ENCODE measurements at regions not wholly inside any gene's neighbourhood (a gene's known extent, or its start where the extent isn't known, plus 50 kb on each side); places are given as distances from the start of the nearest gene placed in this dataset.

DNA sequence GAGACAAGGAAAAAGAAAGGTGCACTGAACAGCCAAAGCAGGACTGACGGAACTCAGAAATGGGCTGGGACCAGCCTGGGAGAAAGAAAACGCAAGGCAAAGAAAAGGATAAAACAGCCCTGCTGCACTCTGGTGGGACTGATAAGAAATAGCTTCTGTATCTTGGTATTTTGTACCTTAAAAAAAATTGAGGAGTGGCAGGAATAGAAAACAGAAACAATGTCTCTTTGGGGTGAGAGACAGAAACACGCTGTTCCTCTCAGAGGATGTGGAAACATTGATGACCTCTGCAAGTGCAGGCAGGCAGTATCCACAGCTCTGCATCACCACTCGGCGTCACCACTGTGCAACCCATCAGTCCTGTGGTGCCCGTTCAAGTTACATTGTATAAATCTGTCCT lies 152.5 kb upstream of the SPRY1 start:
- no peaks in the 10 kb centered on the region for H3K9me3 ChIP-seq (ENCODE audit: insufficient read depth, low read length, severe bottlenecking)
- DNase-seq (no peak), ATAC-seq (ENCODE audit: insufficient read depth, low read depth) (no peak)
- no peak for TF ChIP-seq EZH2 (IDR thresholded peaks at IDR 0.05; ENCODE audit: borderline replicate concordance, low read depth, low read length, severe bottlenecking)
- TF ChIP-seq, protein P1, sequence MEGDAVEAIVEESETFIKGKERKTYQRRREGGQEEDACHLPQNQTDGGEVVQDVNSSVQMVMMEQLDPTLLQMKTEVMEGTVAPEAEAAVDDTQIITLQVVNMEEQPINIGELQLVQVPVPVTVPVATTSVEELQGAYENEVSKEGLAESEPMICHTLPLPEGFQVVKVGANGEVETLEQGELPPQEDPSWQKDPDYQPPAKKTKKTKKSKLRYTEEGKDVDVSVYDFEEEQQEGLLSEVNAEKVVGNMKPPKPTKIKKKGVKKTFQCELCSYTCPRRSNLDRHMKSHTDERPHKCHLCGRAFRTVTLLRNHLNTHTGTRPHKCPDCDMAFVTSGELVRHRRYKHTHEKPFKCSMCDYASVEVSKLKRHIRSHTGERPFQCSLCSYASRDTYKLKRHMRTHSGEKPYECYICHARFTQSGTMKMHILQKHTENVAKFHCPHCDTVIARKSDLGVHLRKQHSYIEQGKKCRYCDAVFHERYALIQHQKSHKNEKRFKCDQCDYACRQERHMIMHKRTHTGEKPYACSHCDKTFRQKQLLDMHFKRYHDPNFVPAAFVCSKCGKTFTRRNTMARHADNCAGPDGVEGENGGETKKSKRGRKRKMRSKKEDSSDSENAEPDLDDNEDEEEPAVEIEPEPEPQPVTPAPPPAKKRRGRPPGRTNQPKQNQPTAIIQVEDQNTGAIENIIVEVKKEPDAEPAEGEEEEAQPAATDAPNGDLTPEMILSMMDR (IDR thresholded peaks at IDR 0.05; ENCODE audit: borderline replicate concordance, extremely low read depth, low read length, poor library complexity, severe bottlenecking) = no peak
- H3K27me3 ChIP-seq (ENCODE audit: insufficient read depth, low read length, poor library complexity) = no peaks in the 10 kb centered on the region
- no peaks in the 10 kb centered on the region for H4K20me1 ChIP-seq (ENCODE audit: insufficient read depth, low read length)
- no peak overlapping the region for H2AFZ ChIP-seq (ENCODE audit: low read depth, low read length)
- H3K4me2 ChIP-seq (ENCODE audit: insufficient read depth, low read length) = no peak overlapping the region
- H3K4me1 ChIP-seq (ENCODE audit: insufficient read depth, low read length) = no peaks in the 10 kb centered on the region
- H3K9ac ChIP-seq (ENCODE audit: low read depth, low read length) = no peak overlapping the region
- no peaks in the 10 kb centered on the region for H3K36me3 ChIP-seq (ENCODE audit: insufficient read depth, low read length)
- no peaks in the 10 kb centered on the region for H3K79me2 ChIP-seq (ENCODE audit: insufficient read depth, low read length)
- no peak overlapping the region for H3K4me3 ChIP-seq (ENCODE audit: low read depth in 1 of 2, low read length in 2 of 2)
- no peak overlapping the region for H3K27ac ChIP-seq (ENCODE audit: low read length)

DNA sequence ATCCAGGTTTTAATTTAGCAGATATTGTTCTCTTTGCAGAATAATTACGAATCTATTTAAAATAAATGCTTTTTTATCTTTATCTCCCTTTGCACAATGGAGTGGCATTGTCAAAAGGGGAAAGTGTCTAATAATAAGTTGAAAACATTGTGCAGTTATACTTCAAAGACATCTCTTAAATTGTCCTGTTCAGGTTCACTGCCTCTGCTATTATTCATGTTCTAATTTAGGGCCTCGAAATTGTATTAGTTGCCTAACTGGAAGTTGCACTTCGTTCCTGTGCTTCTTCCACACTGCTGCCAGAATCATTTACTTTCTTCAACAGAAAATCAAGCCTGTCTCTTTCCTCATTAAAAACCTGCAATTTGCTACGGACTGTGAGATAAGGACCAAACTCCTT lies 150.5 kb upstream of the SPRY1 start:
- DNase-seq (no peak), ATAC-seq (ENCODE audit: insufficient read depth, low read depth) (no peak)
- TF ChIP-seq EZH2 (IDR thresholded peaks at IDR 0.05; ENCODE audit: borderline replicate concordance, low read depth, low read length, severe bottlenecking) = no peak
- TF ChIP-seq, protein P1 (IDR thresholded peaks at IDR 0.05; ENCODE audit: borderline replicate concordance, extremely low read depth, low read length, poor library complexity, severe bottlenecking) = no peak
- H3K27ac ChIP-seq (ENCODE audit: low read length) = no peak overlapping the region
- H2AFZ ChIP-seq (ENCODE audit: low read depth, low read length) = no peak overlapping the region
- no peak overlapping the region for H3K4me3 ChIP-seq (ENCODE audit: low read depth in 1 of 2, low read length in 2 of 2)
- H3K9me3 ChIP-seq (ENCODE audit: insufficient read depth, low read length, severe bottlenecking) = no peaks in the 10 kb centered on the region
- H3K4me1 ChIP-seq (ENCODE audit: insufficient read depth, low read length) = no peaks in the 10 kb centered on the region
- no peaks in the 10 kb centered on the region for H3K27me3 ChIP-seq (ENCODE audit: insufficient read depth, low read length, poor library complexity)
- H3K9ac ChIP-seq (ENCODE audit: low read depth, low read length) = no peak overlapping the region
- no peaks in the 10 kb centered on the region for H4K20me1 ChIP-seq (ENCODE audit: insufficient read depth, low read length)
- H3K79me2 ChIP-seq (ENCODE audit: insufficient read depth, low read length) = no peaks in the 10 kb centered on the region
- H3K4me2 ChIP-seq (ENCODE audit: insufficient read depth, low read length) = no peak overlapping the region
- H3K36me3 ChIP-seq (ENCODE audit: insufficient read depth, low read length) = no peaks in the 10 kb centered on the region

DNA sequence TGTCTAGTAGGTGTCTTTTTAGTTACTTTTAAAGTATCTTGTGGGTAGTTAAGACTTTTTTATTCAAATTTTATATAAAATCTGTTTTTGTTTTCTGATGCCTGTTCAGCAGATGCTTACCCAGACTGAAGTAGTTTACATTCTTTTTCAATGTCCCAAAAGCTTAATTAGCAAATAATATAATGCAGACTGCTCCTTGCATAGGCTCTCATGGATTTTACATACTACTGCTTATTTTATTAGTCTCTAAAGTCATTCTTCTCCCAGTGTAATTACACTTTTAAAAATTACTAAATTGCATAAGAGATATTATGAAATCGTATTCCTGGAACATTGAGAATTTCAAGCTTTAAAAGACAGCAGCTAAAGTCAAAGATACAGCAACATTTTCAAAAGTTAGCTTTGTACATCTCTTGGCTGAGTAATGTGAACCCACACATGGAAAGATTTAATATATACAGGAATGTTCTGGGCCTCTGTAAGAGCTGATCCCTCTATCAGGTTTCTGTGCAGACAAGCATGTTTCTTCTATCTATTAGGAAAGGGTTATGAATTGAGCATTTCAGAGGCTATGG lies 148.4 kb upstream of the SPRY1 start:
- Histone ChIP-seq H3K9me3 (ENCODE audit: insufficient read depth, low read length, severe bottlenecking) (no peaks in the 10 kb centered on the region), H3K9ac (ENCODE audit: low read depth, low read length) (no peak overlapping the region), H4K20me1 (ENCODE audit: insufficient read depth, low read length) (no peaks in the 10 kb centered on the region), H3K79me2 (ENCODE audit: insufficient read depth, low read length) (no peaks in the 10 kb centered on the region), H3K27ac (ENCODE audit: low read length) (no peak overlapping the region), H2AFZ (ENCODE audit: low read depth, low read length) (no peak overlapping the region), H3K4me3 (ENCODE audit: low read depth in 1 of 2, low read length in 2 of 2) (no peak overlapping the region), H3K4me1 (ENCODE audit: insufficient read depth, low read length) (no peaks in the 10 kb centered on the region), H3K36me3 (ENCODE audit: insufficient read depth, low read length) (no peaks in the 10 kb centered on the region), H3K27me3 (ENCODE audit: insufficient read depth, low read length, poor library complexity) (no peaks in the 10 kb centered on the region), H3K4me2 (ENCODE audit: insufficient read depth, low read length) (no peak overlapping the region)
- ATAC-seq (ENCODE audit: insufficient read depth, low read depth) (no peak), DNase-seq (no peak)
- TF ChIP-seq EZH2 (IDR thresholded peaks at IDR 0.05; ENCODE audit: borderline replicate concordance, low read depth, low read length, severe bottlenecking) = no peak

- H3K27me3 ChIP-seq (ENCODE audit: insufficient read depth, low read length, poor library complexity) = no peaks in the 10 kb centered on the region
- TF ChIP-seq EZH2 (IDR thresholded peaks at IDR 0.05; ENCODE audit: borderline replicate concordance, low read depth, low read length, severe bottlenecking) = no peak
- TF ChIP-seq, protein P1 (IDR thresholded peaks at IDR 0.05; ENCODE audit: borderline replicate concordance, extremely low read depth, low read length, poor library complexity, severe bottlenecking) = no peak
- no peaks in the 10 kb centered on the region for H4K20me1 ChIP-seq (ENCODE audit: insufficient read depth, low read length)
- no peaks in the 10 kb centered on the region for H3K9me3 ChIP-seq (ENCODE audit: insufficient read depth, low read length, severe bottlenecking)
- ATAC-seq (ENCODE audit: insufficient read depth, low read depth) (no peak), DNase-seq (no peak)
- H3K36me3 ChIP-seq (ENCODE audit: insufficient read depth, low read length) = no peaks in the 10 kb centered on the region
- no peak overlapping the region for H2AFZ ChIP-seq (ENCODE audit: low read depth, low read length)
- no peaks in the 10 kb centered on the region for H3K79me2 ChIP-seq (ENCODE audit: insufficient read depth, low read length)
- no peak overlapping the region for H3K4me3 ChIP-seq (ENCODE audit: low read depth in 1 of 2, low read length in 2 of 2)
- H3K9ac ChIP-seq (ENCODE audit: low read depth, low read length) = no peak overlapping the region
- no peak overlapping the region for H3K27ac ChIP-seq (ENCODE audit: low read length)
- no peaks in the 10 kb centered on the region for H3K4me1 ChIP-seq (ENCODE audit: insufficient read depth, low read length)
- no peak overlapping the region for H3K4me2 ChIP-seq (ENCODE audit: insufficient read depth, low read length)
Measured at GRCh38 chr4:123249821-123250220, 146.8 kb upstream of the SPRY1 start.
